T-helper 2 cell (primary cell): ENCODE measurements at regions not wholly inside any gene's neighbourhood (a gene's known extent, or its start where the extent isn't known, plus 50 kb on each side); places are given as distances from the start of the nearest gene placed in this dataset.
A peak's percentile ranks its signal among the peaks of the same experiment; 100 is the strongest.
"Not testable (repeated sequence)": the region's sequence is repeated elsewhere in the genome, so short reads cannot be mapped to it uniquely, and the experiment has no call there.

Experiments used
- DNase-seq, 5 experiments: peaks; one replicate each; pipeline versions ENCODE4 v3.0.0 to v3.0.0-alpha.2; 2012 to 2022

DNA sequence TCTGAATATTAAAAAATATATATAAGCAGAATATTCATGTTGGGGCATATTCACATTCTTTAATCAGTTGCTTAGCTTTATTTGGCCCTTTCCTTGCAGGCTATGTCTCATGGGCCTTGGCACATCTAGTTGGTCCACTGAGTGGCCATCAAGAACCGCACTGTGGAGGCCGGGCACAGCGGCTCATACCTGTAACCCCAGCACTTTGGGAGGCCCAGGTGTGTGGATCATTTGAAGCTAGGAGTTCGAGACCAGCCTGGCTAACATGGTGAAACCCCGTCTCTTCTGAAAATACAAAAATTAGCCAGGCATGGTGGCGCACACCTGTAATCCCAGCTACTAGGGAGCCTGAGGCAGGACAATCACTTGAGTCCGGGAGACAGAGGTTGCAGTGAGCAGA is 127.6 kb upstream of the TANK start:
- DNase-seq: no peak

DNA sequence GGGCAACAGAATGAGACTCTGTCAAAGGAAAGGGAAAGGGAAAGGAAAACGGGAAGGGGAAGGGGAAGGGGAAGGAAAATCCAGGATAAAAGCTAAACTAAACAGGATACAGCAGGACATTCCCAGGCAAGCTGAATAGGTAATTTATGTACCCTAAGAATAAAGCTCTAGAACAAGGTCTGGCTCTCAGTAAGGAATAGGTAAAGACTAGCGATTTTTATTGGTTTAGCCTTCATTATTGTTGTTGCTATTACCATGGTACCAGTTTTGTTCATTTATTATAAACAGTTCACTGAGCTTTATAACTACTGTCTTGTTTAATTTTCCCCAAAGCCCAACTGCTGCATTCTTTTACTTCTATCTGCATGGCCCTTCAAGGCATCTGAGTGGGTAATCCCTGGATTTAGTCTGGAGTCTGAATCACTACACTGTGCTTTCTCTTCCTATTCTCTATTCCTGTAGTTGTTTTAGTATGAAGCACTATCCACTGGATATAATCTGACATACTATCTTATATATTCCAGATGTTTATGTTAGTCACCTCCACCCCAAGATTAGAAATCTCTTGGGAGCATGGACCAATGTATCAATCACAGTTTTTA is 127.1 kb upstream of the TANK start:
- no peak for DNase-seq

DNA sequence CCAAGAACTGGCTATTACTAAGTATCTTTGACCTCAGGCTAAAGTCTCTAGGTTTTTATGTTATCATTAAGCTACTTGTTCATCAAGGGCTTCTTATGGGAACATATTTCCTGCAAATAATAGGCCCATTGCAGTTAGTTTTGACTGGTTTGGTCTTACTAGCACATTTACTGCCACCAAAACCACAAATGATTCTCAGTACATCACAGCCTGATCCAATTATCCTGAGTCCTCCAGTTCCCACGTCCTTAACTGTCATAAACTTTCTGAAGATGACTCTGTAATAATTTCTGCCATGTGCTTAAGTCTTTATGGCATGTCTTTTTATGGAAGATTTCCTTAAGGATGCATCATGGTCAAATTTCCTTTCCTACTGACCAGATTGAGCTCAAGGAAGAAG is 123.3 kb upstream of the TANK start:
- DNase-seq: no peak

DNA sequence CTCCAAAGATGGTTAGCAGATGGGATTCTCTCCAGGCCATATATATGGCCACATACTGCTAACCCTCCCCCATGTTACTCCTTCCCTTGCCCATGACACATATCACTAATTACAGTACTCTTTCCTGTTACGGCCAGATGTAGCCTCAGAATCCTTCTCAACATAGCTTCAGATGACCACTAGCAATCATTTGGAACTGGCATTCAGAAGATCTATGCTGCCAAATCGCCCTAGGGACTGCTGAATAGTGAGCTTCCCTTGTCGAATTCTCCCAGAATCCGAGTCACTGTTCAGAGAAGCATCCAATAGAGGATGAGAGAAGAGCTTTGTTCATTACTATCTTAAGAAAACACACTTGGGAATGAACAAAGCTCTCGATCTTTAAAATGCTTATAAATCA is 121.2 kb upstream of the TANK start:
- no peak for DNase-seq

DNA sequence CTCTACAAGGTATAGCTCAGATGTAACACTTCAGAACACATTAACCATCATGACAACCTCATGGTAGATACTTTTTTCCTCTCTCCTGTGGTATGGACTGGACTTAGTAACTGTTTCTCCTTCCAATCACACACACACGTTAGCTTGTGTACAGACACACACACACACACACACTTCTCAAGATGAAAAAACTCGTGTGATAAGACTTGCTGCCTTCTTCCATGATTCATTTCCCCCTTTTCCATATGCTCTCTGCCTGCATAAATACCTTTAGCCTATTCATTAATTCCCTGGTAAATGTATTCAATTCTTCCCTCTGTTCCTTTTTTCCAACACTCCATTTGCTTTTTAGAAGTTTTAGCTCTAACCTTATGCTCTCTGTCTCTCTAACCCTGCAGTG is 118.9 kb upstream of the TANK start:
- no peak for DNase-seq

DNA sequence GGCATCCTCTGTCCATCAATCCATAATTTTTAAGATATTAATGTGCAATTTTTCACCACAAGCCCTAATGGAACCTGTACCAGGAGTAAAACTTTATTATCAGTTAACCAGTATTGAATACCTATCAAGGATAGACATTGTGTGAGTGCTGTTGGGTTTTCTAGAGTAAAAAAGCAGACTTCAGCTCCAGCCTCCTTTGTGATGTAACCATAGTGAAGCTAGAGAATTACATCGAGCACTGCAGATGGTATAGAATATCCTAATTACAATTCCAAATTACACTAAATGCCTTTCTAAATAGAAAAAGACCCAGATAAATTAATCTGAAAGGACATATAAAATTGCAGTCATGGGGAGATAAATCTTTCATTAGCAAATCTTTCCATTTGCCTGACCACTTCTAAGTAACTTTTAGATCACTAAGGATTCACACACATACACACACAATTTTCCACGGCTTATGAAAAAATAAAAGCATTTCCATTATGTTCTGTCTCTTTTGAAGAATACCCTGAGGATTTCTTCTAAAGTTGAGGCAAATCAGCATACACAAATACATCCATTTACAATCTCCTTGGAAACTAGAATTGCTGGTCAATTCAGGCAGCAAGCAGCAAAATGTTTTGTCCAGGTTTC is 117.1 kb upstream of the TANK start:
- no peak for DNase-seq

DNA sequence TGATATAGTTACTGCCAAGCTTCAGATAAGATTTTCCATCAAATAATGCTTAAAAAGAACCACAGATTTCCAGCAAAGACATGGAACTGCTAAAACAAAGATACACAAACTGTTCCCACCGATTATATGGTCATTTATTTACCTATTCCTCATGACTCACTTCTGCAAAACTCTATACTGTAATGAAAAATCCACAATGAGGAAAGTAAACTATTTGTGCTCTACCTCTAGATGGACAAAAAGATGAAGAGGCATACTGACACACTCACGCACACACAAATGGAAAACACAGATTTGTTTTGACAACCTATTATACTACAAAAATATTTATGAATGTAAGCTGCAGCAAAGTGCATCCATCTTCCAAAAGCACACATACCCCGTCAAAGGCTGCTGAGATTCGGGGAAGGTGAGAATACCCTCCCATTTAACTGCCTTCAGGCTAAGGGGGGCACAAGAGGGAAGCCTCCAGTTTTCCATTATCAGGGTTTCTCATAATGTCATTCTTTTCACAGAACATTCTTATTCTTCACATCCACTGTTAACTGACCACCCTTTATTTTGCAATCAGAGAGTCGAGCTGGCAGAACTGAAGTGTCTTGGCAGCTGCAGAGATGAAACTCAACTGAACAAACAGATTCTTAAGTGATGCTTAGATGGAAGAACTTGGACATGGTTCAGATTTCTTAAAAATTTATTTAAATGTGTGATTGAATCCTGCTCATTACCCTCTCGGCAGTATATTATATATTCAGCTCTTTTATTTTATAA is 115.9 kb upstream of the TANK start:
- no peak for DNase-seq

DNA sequence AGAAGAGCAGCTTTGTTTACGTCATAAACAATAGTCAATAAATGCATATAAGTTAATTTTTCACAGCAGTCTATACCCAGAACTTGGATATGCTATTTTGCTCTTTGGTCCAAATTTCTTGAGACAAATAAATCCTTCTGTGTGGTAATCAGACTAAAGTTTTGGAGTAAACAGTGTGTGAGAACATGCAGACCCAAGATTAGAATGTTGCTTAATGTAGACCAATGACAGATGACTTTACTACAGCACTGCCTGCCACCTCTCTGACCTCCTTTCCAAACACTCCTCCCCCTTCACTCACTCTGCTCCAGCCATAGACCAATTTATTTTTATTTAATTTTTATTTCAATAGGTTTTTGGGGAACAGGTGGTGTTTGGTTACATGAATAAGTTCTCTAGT is 115.3 kb upstream of the TANK start:
- no peak for DNase-seq

DNA sequence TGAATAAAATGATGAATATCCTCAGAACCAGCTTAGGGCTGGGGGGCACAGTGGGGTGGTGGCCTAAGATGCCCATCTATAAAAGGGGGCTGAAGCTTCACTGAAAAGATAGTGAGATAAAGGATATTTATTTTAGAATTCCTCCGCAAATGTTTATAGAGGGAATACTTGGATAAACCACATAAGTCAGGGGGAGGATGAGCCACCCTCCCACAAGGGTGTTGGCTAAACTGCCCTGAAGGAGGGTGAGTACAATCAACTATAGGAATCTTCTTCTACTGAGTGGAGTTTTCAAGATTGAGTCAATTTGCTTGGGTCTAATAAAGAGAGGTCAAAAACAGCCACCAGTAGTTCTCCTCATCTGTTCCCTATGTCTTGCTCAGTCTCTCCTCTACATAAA is 114.5 kb upstream of the TANK start:
- DNase-seq: no peak

DNA sequence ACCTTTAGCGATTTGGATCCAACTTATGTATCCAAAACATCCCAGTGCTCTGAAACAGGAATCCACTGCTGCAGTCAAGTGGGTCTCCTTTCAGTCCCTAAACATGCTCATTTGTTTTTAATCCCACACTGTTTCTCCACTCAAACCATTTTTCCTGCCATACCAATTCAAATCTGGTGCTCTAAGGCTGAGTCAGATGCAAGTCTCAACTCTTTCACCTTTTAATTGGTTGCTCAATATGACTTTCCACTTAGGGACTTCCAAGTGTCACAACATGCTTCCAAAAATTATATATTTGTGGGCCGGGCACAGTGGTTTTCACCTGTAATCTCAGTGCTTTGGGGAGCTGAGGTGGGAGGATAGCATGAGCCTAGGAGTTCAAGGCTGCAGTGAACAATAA is 113.4 kb upstream of the TANK start:
- no peak for DNase-seq

DNA sequence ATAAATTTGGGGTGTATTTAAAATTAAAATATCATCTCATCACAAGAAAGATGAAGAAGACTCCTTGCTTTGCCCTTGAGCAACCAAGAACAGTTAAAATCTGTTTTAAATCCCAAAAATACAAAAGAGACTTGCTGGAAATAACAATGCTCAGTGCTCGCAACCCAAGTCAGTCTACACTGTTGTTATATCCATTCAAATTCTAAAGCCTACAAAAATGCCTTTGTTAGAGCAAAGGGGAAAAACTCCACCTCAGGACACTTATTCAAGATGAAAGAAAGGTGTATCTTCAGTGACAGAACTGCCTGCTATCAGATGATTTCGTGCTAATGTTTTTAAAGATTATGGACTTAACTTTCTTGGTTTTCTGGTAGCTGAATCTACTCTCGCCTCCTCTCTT is 111.9 kb upstream of the TANK start:
- no peak for DNase-seq

DNA sequence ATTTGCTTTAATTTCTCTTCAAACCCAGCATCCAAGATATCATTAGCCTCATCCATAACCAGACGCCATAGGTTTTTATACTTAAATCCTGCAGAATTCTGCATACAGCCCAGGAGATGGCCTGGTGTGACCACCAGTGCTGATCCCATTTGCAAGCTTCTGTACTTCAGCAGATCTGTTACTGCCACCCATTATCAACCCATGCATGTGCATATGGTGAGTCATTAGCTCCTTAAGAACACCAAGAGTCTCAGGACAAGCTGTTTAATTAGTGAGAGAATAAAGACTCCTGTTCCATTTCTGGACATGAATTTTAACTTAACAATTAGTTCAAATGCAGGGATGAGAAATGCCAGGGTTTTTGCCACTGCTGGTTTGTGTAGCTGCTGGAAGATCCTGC is 110.7 kb upstream of the TANK start:
- no peak for DNase-seq

DNA sequence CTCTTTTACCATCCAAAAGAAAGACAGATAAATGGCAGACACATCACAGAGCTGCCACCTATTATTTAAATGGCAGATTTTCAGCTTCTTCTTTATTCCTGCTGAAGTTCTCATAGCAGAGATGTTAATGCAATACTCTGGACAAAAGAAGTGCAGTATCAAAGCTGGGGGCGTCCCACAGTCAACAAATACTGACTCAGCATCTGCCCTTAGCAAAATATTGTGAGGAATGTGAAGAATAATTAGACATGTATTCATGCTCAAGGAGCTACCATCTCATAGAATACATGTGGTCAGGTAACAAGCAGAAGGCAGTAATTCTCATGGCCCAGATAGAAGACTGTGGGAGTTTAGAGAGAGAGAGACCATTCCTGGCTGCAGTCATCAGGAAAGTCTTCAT is 108.0 kb upstream of the TANK start:
- DNase-seq: no peak

DNA sequence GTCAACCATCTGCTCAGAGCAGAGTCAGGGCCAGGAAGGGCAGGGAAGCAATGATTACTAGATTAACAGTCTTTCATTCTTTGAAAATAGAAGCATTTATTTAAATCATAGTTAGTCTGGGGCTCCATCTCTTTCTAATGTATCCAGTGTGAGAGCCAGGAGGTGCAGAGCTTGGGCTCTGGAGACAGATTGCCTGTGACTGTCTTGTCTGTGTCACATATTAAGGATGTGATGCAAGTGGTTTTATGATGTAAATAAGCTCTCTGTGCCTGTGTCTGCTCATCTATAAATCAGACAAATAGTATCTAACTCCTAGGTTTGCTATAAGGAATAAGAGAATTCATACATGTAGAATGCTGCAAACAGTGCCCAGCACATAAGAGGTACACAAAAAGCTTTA is 104.9 kb upstream of the TANK start:
- DNase-seq: no peak

DNA sequence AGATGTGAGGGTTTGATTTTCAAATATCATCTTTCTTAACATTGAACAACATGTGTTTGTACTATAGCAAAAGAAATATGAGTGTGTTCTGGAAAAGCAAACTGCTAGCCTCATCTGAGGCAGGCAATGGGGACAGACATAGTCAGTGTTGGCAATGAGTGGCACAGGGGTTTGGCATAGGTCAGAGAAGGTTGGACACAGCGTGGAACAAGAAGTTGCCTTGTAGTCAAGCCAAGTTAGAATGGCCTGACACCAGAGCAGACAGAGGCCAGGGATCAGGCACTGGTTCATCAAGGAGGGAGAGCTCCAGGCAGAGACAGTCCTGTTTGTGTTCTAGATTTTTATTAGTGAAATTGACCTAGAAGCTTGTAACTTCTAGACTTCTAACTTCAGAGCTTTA is 100.8 kb upstream of the TANK start:
- DNase-seq: no peak

DNA sequence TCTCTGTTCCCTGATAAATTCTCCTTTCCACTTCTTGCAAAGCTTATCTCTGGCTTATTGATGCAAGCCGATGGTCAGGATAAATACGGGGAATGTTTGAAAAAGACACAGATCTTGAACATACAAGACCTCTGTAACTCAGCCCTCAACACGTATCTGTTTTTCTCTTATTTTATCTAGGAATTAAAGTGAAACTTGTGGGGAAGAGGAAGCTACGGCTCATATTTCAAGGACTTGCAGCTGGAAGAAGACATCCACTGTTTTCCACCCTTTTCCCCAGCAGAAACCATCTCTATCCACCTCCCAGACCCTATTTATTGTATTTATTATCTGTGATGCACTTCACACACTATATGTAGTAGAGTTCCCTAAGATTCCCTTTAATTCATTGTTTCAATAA is 98.4 kb upstream of the TANK start:
- no peak for DNase-seq

DNA sequence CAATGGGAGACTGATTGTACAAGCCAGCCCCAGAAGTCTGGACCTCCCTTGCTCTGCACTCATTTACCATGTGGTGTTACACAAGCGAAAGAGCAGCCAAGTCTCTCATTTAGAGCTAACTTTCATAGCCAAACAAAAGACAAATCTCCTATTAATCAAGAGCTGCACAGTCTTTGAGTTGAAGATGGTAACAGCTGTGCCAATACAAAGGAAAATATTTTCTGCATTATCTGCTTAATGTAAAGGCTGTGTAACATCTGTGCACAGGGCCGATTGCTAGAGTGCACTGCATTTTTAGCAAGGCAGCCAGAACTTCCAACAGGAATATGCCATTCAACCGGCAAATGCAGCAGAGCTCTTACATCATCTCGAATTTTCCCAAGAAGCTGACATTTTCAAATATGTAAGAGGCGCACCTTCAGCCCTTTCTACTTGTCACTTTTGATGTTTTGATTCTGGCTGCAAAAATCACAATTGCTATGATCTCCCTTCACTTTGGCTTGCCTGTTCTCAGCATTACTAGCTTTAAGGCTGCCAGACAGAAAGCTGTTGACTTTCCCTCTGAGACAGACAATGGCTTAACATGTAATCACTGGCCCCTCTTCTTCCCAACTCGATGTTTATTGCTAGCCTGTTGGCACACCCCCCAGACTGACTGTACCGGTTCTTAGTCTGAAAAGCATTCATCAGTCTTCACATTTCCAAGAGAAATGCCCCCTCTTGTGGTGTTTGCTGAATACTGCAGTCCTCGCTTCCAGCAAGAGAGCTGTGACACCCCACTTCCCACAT is 96.9 kb upstream of the TANK start:
- DNase-seq: peak in 4 of 5 experiments; percentile 28 to 69 (median 50)

DNA sequence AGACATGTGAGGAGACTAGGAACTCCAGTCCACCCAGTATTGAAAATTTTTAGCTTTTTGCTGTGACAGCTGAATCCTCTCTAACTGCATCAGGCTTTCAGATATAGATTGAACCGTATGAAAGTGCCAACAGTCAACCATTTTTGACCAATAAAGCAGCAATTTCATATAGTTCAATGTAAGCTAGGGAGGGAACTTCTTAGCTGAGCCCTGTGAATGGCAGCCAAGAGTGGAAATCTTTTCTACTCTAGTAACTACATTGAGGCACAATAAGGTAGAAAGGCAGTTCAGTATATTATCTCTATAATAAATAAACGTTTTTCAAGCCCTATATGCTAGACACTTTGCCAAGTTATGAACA is 96.3 kb upstream of the TANK start:
- no peak for DNase-seq

DNA sequence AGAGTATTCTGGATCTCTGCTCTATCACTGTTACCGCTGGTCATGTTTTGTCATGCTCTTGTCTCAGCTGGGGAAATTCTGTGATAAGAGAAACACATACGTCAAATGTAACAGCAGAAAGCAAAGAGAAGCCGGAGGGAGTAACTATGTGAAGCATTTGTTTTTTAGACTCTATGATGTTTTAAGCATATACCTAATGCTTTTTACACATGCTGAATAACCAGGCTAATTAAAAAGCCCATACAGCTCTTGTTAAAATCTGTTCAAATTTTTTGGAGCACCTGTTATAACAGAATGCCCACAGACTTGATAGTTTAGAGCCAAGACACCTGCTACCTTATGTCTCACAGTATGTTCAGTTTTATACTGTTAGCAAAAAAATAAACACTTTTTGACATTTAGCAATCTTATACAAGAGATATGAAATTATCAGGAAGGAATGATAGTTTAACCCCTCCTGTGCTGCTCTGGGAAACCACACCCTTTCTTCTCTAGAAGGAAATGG is 92.3 kb upstream of the TANK start:
- no peak for DNase-seq

DNA sequence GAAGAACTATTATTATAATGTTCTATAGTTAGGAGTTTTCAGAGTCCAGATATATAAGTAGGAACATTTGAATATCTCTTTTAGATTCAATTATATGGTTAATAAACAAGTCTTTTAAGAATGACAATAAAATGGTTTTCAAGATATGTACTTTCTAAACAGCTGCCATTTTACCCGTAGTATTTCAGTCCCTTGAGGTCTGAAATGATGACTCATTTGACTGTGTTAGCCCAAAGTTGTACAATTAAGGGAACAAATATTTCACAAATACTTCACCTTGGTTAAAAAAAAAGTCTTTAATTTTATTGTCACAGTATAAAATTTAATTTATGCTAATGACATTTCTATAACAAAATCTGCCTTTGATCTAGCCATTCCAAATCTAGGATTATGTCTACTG is 91.6 kb upstream of the TANK start:
- no peak for DNase-seq

DNA sequence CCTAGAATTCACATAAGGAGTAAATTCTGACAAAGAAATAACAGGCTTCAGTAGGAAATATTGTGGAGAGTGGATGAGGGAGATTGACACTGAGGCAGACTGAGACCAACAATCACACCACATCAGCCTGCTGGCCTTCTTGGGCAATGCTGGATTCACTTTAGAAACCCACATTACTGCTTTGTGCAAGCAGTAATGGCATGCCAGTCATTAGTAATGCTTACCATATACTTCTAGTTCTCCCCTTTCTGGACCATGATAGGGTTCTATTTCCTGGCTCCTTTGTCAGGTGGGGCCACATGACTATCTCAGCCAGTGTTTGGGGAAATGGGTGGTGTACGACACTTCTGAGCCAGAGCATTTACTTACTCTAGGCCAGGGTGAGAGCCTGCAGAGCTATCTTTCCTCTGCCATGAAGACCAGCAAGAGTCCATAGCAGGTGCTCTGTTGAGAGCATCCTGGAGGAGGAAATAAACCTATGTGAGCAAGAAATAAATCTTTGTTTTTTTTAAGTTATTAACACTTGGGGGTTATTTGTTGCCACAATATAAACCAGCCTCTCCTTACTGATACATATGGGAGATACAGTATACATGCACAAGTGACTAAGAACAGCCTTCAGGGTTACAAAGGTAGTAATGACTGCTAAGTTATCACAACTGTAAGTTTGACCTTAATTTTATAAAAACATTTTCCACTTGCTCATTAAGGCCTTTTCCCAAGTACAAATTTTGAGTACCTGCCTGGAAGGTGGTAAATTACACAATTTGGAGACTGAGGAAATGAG is 89.3 kb upstream of the TANK start:
- DNase-seq: no peak

DNA sequence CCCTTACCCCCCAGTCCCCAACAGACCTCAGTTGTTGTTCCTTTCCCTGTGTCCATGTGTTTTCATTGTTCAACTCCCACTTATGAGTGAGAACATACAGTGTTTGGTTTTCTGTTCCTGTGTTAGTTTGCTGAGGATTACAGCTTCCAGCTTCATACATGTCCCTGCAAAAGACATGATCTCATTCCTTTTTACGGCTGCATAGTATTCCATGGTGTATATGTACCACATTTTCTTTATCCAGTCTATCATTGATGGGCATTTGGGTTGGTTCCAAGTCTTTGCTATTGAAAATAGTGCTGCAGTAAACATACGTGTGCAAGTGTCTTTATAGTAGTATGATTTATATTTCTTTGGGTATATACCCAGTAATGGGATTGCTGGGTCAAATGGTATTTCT is 87.8 kb upstream of the TANK start:
- not testable (repeated sequence) for DNase-seq

DNA sequence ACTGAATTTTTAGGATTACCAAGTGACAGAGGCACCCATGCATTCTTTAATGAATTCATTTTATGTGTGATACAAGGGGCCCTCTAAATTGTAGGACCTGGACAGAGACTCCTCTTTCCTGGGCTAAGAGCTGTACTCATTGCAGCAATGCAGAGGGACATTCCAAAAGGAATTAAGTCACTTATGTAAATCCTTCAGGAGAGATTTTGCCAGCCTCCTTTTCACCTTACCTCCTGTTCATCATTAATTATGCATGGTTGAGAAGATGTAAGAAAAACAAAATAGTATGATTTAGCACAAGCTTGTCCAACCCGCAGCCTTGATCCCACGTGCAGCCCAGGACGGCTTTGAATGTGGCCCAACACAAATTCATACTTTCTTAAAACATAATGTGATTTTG is 84.5 kb upstream of the TANK start:
- DNase-seq: no peak
